ENCODE measurements at regions not wholly inside any gene's neighbourhood (a gene's known extent, or its start where the extent isn't known, plus 50 kb on each side); places are given as distances from the start of the nearest gene placed in this dataset.

- WGBS (ENCODE audit: insufficient coverage, insufficient replicate concordance, low lambda C conversion rate, missing lambda C conversion rate): 74% methylated on average over 8 of the region's 8 CpGs
- in situ Hi-C loops (cut with MboI): no loop called here
- Histone ChIP-seq H2AFZ (ENCODE audit: control insufficient read depth, low read depth, low read length) (no peak overlapping the region), H3K9ac (ENCODE audit: control insufficient read depth, insufficient read depth, low read length) (no peak overlapping the region), H3K4me2 (ENCODE audit: control insufficient read depth, insufficient read depth) (no peak overlapping the region), H4K20me1 (ENCODE audit: control insufficient read depth, insufficient read depth) (no peaks in the 10 kb centered on the region), H3K36me3 (ENCODE audit: control insufficient read depth in 2 of 2, insufficient read depth in 2 of 2, low read length in 1 of 2) (no peaks in the 10 kb centered on the region; a peak in 1 of 4 replicates), H3K9me3 (replicated peaks; ENCODE audit: control insufficient read depth, insufficient read depth, low read length) (no peaks in the 10 kb centered on the region), H3K27me3 (replicated peaks in 1 of 2; ENCODE audit: control insufficient read depth in 2 of 2, insufficient read depth in 2 of 2, low read length in 1 of 2) (no peaks in the 10 kb centered on the region), H3K4me3 (no peak overlapping the region), H3K79me2 (ENCODE audit: control insufficient read depth, insufficient read depth, low read length) (no peaks in the 10 kb centered on the region), H3K4me1 (ENCODE audit: control insufficient read depth, insufficient read depth, low read length) (no peaks in the 10 kb centered on the region), H3K27ac (ENCODE audit: control insufficient read depth, insufficient read depth) (no peak overlapping the region)
- CTCF ChIA-PET: interaction anchor here (1.6 kb wide), 1 partner anchor 10 kb away, joined by 4 read pairs; no protein-coding TSS in a partner anchor
- TF ChIP-seq SIX5 (IDR thresholded peaks at IDR 0.05; ENCODE audit: low read depth, low read length, severe bottlenecking): no peak
- no peak for TF ChIP-seq JUND (IDR thresholded peaks at IDR 0.05; ENCODE audit: low read depth, low read length)
- no peak for TF ChIP-seq ATF3 (IDR thresholded peaks at IDR 0.05; ENCODE audit: borderline replicate concordance, extremely low read depth, low read depth, low read length)
- TF ChIP-seq REST (IDR thresholded peaks at IDR 0.05; ENCODE audit: low read depth, low read length): no peak
- RAD21 ChIA-PET (ENCODE audit: unreplicated experiment): no interaction called here
- BruUV-seq (replicated peaks): no TSS peak
- intact Hi-C loops (cut with micrococcal nuclease; ENCODE audit: unreplicated experiment): no loop called here
- POLR2A ChIA-PET: no interaction called here
- SMC1A ChIA-PET (ENCODE audit: uncharacterized antibody, unreplicated experiment): no interaction called here
- ATAC-seq (no peak), FAIRE-seq (no peak), DNase-seq (ENCODE audit: low read depth, low spot score) (no peak)
Measured at GRCh38 chr10:29710128-29710527, 75.4 kb upstream of the SVIL start.
